SJSA1 (cell line): ENCODE measurements at regions not wholly inside any gene's neighbourhood (a gene's known extent, or its start where the extent isn't known, plus 50 kb on each side); places are given as distances from the start of the nearest gene placed in this dataset.

Experiments
- DNase-seq, 2 experiments: peaks; one replicate each; pipeline ENCODE4 v3.0.0-alpha.2; 2015 to 2020; ENCODE audit warnings: low spot score in 2 of 2, low read depth in 1 of 2
- H3K27ac ChIP-seq: fragments of 250-450 bp; sonication (Bioruptor Pico); 2 replicates; pipeline ENCODE4 v1.5.1; 2020; ENCODE audit warnings: mild to moderate bottlenecking, moderate library complexity
- H3K27me3 ChIP-seq: fragments of 250-450 bp; sonication (Bioruptor Pico); replicated peaks from 2 replicates; pipeline ENCODE4 v1.5.1; 2020; ENCODE audit warnings: mild to moderate bottlenecking, moderate library complexity
- H3K36me3 ChIP-seq: fragments of 250-450 bp; sonication (Bioruptor Pico); 2 replicates; pipeline ENCODE4 v1.5.1; 2020; ENCODE audit warnings: mild to moderate bottlenecking
- H3K4me1 ChIP-seq: fragments of 250-450 bp; sonication (Bioruptor Pico); replicated peaks from 2 replicates; pipeline ENCODE4 v1.6.1; 2021; ENCODE audit warnings: mild to moderate bottlenecking
- H3K4me3 ChIP-seq: fragments of 250-450 bp; sonication (Bioruptor Pico); 2 replicates; pipeline ENCODE4 v1.5.1; 2020; ENCODE audit warnings: mild to moderate bottlenecking
- H3K9me3 ChIP-seq: fragments of 250-450 bp; sonication (Bioruptor Pico); replicated peaks from 2 replicates; pipeline ENCODE4 v1.5.1; 2020; ENCODE audit warnings: mild to moderate bottlenecking

DNA sequence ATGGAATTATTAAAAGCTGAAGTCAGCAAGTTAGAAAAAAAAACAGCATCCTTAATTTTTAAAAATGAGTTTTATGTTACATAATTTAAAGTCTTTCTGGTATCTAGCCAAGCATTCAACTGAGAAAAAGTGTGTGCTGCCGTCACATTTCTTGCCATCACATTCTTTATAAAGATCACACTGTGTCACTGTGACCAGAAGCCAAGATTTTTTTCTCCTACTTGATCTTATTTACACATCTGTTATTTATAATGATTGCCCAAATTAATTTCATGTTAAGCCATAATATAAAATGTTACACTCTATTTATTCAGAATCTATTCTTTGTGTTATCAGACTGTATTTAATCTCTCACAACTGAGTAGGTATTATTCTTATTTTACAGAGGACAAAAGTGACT, 1603.7 kb downstream of the PLA2G4A start:
- no peaks in the 10 kb centered on the region for H3K27me3 ChIP-seq
- H3K9me3 ChIP-seq = no peaks in the 10 kb centered on the region; the same call in 1 of the 2 replicates
- no peak for DNase-seq
- H3K4me3 ChIP-seq = no peak overlapping the region
- no peaks in the 10 kb centered on the region for H3K36me3 ChIP-seq
- no peak overlapping the region for H3K27ac ChIP-seq
- H3K4me1 ChIP-seq = no peaks in the 10 kb centered on the region

DNA sequence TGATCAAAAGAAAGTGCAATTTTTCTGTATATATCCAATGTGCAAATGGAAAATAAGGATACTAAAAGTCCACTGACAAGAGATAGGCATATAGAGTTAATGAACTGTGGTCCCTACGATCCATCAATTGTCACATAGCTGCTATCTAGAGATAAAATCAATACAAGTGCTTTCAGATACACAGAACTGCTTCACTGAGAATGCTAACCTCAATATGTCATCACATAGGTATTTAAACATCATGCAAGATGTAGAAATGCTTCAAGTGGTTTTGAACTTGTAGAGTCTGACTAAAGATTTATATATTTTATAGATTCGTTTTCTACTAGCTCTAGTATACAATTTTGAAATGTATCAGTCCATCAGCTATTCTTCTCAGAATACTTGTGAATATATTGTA, 1604.7 kb downstream of the PLA2G4A start:
- Histone ChIP-seq H3K9me3 (no peaks in the 10 kb centered on the region; the same call in 1 of the 2 replicates), H3K27ac (no peak overlapping the region), H3K36me3 (no peaks in the 10 kb centered on the region), H3K4me1 (no peaks in the 10 kb centered on the region), H3K4me3 (no peak overlapping the region), H3K27me3 (no peaks in the 10 kb centered on the region)
- DNase-seq = no peak

DNA sequence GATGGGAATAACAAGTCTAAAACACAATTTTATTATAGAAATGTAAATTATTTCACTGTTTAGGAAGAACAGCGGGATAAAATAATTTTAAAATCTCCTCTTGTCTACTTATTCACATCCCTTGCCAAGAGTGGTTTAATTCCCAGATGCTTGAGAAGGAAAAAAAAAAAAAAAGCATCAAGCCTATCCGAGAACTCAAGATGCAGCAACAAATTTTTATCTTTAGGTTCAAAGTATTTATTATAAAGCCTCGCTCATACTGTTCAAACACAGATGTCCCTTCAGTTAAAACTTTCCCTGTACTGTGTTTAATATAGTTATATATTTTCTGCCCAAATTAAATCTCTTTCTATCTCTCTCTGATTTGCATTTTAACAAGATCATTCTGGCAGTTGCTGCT, 1615.8 kb downstream of the PLA2G4A start:
- no peaks in the 10 kb centered on the region for H3K36me3 ChIP-seq
- no peaks in the 10 kb centered on the region for H3K4me1 ChIP-seq
- no peak for DNase-seq
- no peaks in the 10 kb centered on the region for H3K27me3 ChIP-seq
- H3K4me3 ChIP-seq = no peak overlapping the region
- H3K27ac ChIP-seq = no peak overlapping the region
- peaks cover 4% of the 10 kb centered on the region; the same call in 1 of the 2 replicates for H3K9me3 ChIP-seq

DNA sequence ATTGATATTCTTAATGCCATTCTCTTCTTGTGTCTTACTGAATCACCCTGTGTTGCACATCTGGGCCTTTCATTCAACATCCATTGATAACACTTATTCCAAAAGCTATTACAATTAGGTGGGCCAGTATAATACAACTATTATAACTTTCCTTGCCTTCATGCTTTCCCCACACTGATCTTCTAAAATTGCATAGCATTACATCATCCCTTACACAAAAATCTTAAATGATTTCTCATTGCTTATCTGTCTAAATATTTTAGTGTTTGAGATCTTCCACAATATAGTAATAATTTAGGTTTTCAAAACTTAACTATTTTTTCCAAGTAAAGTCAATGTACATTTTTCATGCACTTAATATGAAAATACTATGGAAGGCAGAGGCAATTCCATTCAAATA, 1634.1 kb downstream of the PLA2G4A start:
- DNase-seq = no peak
- Histone ChIP-seq H3K36me3 (no peaks in the 10 kb centered on the region), H3K4me1 (no peaks in the 10 kb centered on the region), H3K27ac (no peak overlapping the region), H3K9me3 (0 out of 2 replicates have a peak, but pooled peaks cover 3% of the 10 kb centered on the region), H3K27me3 (no peaks in the 10 kb centered on the region), H3K4me3 (no peak overlapping the region)

DNA sequence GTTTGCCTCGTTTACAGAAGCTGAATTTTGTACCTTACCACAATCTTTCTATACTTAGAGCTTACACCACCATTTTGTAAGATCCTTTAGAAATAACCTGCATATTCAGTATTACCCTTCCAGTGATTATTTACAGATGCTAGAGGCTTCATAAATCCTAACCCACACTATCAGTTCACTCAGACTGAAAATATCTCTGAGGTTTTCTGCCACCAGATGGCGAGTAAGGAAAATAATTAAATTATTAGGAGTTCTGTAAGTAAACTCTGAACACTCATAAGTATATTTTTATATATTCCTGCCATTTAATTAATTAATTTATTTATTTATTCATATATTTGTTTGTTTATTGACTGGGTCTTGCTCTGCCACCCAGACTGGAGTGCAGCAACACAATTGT, 1635.2 kb downstream of the PLA2G4A start:
- H3K36me3 ChIP-seq = no peaks in the 10 kb centered on the region
- H3K27me3 ChIP-seq = no peaks in the 10 kb centered on the region
- no peak overlapping the region for H3K4me3 ChIP-seq
- 0 out of 2 replicates have a peak, but pooled peaks cover 3% of the 10 kb centered on the region for H3K9me3 ChIP-seq
- H3K4me1 ChIP-seq = no peaks in the 10 kb centered on the region
- no peak for DNase-seq
- H3K27ac ChIP-seq = no peak overlapping the region

DNA sequence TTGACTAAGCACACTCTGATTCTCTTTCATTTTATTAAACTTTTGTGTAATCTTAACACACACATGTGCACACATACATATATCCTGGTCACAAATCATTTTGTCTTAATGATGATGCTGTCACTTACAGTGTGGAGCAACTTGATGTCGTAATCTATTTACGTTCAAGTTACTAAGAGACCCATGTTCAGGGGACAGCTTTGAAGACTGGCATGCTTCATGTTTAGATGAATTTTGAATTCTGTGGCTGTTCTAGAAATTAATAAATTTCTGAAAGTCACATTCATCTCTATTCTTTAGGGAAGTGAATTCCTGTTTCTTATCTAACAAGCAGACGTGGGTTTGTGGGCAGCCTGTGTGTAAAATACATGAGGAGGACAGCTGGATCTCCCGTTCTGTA, 1637.8 kb downstream of the PLA2G4A start:
- Histone ChIP-seq H3K4me3 (no peak overlapping the region), H3K36me3 (no peaks in the 10 kb centered on the region), H3K4me1 (no peaks in the 10 kb centered on the region), H3K27me3 (no peaks in the 10 kb centered on the region), H3K27ac (no peak overlapping the region), H3K9me3 (no peaks in the 10 kb centered on the region)
- no peak for DNase-seq

DNA sequence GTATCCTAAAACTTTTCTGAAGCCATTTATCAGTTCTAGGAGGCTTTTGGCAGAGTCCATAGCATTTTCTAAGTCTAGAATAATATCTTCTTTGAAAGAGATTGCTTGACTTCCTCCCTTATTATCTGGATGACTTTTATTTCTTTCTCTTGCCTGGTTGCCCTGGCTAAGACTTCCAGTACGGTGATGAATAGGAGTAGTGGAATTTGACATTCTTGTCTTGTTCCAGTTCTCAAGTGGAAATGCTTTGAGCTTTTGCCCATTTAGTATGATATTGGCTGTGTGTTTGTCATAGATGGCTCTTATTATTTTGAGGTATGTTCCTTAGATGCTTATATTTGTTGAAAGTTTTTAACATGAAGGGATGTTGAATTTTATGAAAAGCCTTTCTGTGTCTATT, 1647.9 kb downstream of the PLA2G4A start:
- H3K4me1 ChIP-seq = no peaks in the 10 kb centered on the region
- no peaks in the 10 kb centered on the region for H3K36me3 ChIP-seq
- no peak for DNase-seq
- H3K4me3 ChIP-seq = no peak overlapping the region
- H3K27me3 ChIP-seq = no peaks in the 10 kb centered on the region
- H3K9me3 ChIP-seq = 0 out of 2 replicates have a peak, but pooled peaks cover 3% of the 10 kb centered on the region
- no peak overlapping the region for H3K27ac ChIP-seq

DNA sequence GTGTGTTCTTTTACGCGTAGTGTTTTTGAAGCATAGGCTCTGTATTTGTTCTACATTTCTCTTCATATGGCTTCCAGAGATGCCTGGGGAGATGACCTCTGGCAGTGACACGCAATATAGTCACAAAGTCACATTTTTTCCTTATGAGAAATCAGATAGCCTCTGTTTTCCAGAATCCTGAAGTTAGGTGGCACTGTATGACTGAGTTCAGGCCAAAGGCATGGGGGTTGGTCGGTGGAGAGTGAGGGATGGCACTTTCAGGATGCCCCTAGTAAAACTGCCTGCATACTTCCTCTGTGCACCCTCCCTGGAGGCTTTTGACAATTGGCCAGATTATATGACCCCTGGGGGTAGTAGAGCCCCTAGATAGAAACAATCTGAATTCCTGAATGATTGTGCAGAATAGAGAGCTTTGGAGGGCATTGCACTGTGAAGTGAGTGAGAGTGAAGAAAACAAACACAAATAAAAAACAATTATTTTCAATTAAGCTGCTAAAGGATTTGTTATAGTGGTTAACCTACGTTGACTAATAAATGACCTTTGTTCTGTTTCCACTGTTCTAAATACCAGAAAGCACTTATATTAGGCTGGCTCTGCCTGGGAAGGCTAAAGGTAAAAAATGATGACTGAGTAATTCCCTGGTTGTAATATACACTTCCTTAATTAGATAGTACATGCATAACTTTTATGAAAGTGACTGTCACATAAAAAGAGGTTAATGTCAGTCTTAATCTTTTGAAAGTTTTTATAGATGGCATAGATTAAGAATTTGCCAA, 1660.8 kb downstream of the PLA2G4A start:
- Histone ChIP-seq H3K4me1 (no peaks in the 10 kb centered on the region), H3K9me3 (no peaks in the 10 kb centered on the region), H3K36me3 (no peaks in the 10 kb centered on the region), H3K4me3 (no peak overlapping the region), H3K27me3 (no peaks in the 10 kb centered on the region), H3K27ac (no peak overlapping the region)
- no peak for DNase-seq

DNA sequence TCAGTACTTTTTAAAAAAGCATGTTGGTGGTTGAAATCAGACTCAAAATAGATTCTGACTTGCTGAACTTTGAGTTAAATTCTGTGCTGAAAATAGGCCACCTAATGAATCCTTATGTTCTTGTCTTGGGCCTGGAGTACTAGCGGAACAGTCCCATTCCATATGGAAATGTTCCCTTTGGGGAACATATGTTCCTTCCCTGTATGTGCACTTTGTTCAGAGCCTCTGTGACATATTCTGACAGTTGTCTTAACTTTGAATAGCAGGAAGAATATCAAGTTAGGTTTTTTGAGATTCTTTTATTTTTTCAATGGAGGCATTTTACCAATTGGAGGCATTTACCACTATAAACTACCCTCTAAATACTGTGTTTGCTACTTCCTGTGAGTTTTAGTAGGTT, 1667.8 kb downstream of the PLA2G4A start:
- Histone ChIP-seq H3K27ac (no peak overlapping the region), H3K36me3 (no peaks in the 10 kb centered on the region), H3K4me1 (no peaks in the 10 kb centered on the region), H3K4me3 (no peak overlapping the region), H3K9me3 (no peaks in the 10 kb centered on the region), H3K27me3 (no peaks in the 10 kb centered on the region)
- DNase-seq = no peak

DNA sequence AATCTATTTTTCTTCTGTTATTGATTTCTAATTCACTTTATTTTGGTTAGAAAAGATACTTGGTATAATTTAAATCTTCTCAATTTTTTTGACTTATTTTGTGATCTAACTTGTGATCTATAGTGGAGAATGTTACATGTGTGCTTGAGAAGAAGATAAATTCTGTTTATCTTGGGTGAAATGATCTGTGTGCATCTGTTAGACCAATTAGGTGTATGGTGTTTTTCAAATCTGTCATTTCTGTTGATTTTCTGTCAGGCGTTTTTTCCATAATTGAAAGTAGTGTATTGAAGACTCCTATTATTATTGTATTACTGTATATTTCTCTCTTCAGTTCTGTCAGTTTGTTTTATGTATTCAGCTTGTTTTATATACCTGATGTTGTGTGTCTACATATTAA, 1668.3 kb downstream of the PLA2G4A start:
- no peak overlapping the region for H3K27ac ChIP-seq
- H3K4me3 ChIP-seq = no peak overlapping the region
- H3K4me1 ChIP-seq = no peaks in the 10 kb centered on the region
- H3K36me3 ChIP-seq = no peaks in the 10 kb centered on the region
- no peak for DNase-seq
- H3K9me3 ChIP-seq = no peaks in the 10 kb centered on the region
- H3K27me3 ChIP-seq = no peaks in the 10 kb centered on the region

DNA sequence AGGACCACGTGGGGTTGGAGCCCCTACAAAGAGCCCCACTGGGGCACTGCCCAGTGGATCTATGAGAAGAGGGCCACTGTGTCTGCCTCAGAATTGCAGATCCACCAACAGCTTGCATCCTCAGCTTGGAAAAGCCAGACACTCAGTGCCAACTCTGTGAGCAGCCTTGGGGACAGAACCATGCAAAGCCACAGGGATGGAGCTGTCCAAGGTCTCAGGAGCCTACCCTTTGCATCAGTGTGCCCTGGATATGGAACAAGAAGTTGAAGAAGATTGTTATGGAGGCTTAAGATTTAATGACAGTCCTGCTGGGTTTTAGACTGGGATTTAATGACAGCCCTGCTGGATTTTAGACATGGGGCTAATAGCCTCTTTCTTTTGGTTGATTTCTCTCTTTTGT, 1670.9 kb downstream of the PLA2G4A start:
- no peak for DNase-seq
- no peaks in the 10 kb centered on the region for H3K4me1 ChIP-seq

DNA sequence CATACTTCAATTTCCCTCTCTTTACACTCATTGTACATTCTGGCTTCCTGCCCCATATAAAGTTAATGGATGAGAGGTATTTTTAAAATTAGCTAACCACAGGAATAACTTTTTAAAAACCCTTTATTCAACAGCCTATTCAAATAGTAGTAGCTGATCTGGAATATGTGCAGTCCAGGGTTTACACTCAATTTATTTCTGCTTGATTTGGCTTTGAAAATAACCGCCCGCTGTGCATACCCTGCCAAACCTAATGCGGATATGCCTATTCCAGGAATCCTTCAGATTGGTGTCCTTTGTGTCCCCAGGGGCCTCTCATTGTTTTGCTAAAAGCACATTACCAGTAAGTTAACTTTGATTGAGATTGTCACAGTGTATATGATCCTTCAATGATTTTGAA, 1686.2 kb downstream of the PLA2G4A start:
- Histone ChIP-seq H3K4me3 (no peak overlapping the region), H3K36me3 (no peaks in the 10 kb centered on the region), H3K27me3 (no peaks in the 10 kb centered on the region), H3K9me3 (peaks cover 3% of the 10 kb centered on the region; the same call in 1 of the 2 replicates), H3K4me1 (no peaks in the 10 kb centered on the region), H3K27ac (no peak overlapping the region)
- no peak for DNase-seq

More for the DNA sequence above, 1670.9 kb downstream of the PLA2G4A start:
- Histone ChIP-seq H3K9me3 (no peaks in the 10 kb centered on the region), H3K27ac (no peak overlapping the region), H3K4me3 (no peak overlapping the region), H3K36me3 (no peaks in the 10 kb centered on the region), H3K27me3 (no peaks in the 10 kb centered on the region)

DNA sequence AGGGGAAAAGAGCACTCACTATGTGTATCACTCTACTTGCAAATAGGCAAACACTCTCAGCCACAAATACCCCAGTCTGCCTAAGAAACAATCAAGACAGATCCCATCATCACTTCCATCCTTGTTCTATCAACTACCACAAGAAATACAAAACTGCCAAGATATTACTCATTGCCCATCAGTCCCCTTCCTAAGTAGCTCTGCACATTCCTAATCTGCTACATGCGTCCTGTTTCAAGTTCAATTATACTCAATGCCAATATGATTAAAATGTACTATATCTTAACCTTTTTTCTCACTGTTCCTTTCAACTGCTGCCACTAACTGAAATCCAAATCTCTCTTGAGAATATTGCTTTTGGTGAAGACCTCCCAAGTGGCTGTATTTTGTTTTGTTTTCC, 1688.4 kb downstream of the PLA2G4A start:
- no peak for DNase-seq
- Histone ChIP-seq H3K27me3 (no peaks in the 10 kb centered on the region), H3K36me3 (no peaks in the 10 kb centered on the region), H3K4me1 (no peaks in the 10 kb centered on the region), H3K4me3 (no peak overlapping the region), H3K27ac (no peak overlapping the region), H3K9me3 (peaks cover 3% of the 10 kb centered on the region; the same call in 1 of the 2 replicates)

DNA sequence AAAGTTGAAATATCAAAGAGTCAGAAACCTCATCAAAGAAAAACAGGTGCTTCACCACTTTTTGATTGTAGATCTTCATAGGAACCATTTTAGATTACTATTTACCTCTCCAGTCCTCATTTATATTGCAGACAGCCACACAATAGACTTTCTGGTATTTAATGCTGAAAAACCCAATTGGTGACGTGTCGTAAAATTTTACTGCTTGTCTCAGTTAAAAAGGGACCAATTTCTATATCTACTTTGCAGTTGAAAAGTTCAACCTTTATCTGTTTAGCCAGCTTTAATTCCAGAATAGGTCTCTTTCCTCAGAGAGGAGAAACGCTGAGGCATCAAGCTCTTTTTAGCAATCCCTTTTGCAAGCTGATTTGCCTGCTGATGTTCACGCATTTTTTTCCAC, 1722.4 kb downstream of the PLA2G4A start:
- Histone ChIP-seq H3K27ac (no peak overlapping the region), H3K36me3 (no peaks in the 10 kb centered on the region), H3K4me1 (no peaks in the 10 kb centered on the region)

DNA sequence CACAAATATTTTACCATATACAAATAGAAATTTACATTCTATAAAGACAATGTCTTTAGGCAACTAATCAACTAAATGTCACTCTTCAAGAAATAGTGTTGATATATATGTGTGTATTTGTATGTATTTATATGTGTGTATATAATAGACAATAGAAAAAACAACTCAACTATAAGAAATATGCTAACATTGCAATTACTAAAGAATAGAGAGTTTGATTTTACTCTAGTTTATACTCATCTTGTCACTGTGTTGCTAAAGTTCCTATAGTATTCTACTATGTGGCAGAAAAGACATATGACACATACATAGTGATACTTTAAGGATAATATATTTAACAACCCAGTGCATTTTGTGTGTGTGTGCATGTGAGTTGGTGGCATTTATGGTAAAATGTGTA, 1728.3 kb downstream of the PLA2G4A start:
- Histone ChIP-seq H3K36me3 (no peaks in the 10 kb centered on the region), H3K27ac (no peak overlapping the region), H3K27me3 (no peaks in the 10 kb centered on the region), H3K4me3 (no peak overlapping the region), H3K9me3 (no peaks in the 10 kb centered on the region), H3K4me1 (no peaks in the 10 kb centered on the region)
- no peak for DNase-seq

More for the DNA sequence above, 1722.4 kb downstream of the PLA2G4A start:
- DNase-seq = no peak
- H3K27me3 ChIP-seq = no peaks in the 10 kb centered on the region
- no peak overlapping the region for H3K4me3 ChIP-seq
- no peaks in the 10 kb centered on the region for H3K9me3 ChIP-seq
